Left forelimb (tissue), 1 donor: ENCODE measurements at regions not wholly inside any gene's neighbourhood (a gene's known extent, or its start where the extent isn't known, plus 50 kb on each side); places are given as distances from the start of the nearest gene placed in this dataset.
"Not testable (repeated sequence)": the region's sequence is repeated elsewhere in the genome, so short reads cannot be mapped to it uniquely, and the experiment has no call there.

Experiments
- DNase-seq: peaks from one replicate; pipeline ENCODE4 v3.0.0-alpha.2; 2018; ENCODE audit warnings: low spot score

DNA sequence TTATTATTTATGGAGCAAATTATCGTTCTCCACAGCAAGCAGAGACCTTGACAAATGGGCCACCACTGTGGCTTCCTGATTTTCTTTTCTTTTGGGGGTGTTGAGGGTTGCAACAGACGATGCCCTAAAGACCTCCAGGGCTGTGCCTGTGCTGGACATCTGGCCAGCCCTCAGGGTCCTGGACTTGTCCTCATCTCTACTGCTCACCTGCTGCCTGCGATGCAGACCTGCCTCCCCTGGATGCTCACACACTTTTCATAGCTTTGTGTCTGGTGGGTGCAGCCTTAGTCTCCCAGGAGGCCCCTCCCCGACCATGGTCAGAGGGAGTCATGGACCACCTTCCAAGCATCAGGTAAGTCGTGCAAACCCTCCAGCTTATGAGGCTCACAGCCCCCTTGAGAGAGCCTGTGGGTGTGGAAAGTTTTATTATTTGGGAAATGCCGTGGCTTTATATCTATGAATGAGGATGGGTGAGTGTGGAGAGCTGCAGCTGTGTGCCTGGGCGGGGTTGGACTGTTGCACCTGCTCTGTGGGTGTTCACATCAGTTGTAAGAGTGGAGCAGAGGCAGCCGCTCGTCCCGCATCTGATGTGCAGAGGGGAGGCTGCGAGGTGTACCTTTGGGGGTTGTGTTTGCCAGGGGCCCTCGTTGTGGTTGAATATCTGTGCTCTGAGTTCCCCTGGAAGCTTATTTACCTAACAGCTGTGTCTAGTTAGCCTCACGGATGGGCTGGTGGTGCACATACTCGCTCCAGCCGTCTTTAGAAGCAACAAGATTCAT, 126.3 kb upstream of the IRX4 start:
- DNase-seq, result no peak

DNA sequence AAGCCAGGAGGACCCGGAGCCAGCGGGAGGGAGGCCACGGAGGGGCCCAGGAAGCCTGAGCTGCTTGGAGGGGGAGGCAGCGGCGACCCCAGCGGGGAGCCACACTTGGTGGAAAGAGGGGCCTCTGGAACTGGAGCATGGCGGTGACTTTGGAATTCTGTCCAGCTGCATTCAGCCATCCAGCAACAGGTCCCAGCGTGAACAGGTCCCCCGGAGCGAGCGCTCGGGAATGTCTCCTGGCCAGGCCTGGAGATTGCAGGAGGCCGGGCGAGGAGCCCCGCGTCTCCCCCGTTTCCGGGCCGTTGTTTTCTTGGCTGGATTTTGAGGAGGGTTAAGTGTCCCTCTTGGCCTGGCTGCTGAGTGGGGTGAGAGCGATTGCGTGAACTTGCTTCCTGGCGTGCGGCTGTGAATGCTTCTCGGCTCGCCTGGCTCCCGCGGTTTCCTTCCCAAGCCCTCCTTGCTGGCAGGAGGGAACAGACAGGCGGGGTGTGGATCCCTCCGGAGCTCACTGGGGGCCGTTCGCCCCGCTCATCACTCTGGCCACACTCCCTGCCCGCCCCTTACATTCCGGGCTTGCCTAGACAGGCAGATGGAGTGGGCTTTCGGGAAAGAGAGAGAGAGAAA, 125.3 kb upstream of the IRX4 start:
- peak; percentile 74 for DNase-seq

DNA sequence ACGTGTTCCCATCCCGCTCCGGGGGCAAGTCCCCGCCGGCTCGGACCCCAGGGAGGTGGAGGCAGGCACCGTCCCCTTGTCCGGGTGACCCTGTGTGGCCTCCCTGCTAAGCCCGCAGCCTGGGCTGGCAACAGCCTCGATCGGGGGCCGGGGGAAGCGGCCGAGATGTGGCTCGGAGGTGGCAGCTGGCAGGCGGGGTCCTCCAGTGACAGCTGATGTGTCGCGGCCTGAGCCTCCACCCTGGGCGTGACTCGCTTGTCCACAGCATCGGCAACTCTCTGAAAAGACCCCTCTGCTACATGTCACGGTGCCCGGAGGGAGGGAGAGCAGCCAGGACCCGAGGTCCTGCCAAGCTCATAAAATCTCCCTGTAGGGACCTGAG, 124.8 kb upstream of the IRX4 start:
- DNase-seq, result no peak

DNA sequence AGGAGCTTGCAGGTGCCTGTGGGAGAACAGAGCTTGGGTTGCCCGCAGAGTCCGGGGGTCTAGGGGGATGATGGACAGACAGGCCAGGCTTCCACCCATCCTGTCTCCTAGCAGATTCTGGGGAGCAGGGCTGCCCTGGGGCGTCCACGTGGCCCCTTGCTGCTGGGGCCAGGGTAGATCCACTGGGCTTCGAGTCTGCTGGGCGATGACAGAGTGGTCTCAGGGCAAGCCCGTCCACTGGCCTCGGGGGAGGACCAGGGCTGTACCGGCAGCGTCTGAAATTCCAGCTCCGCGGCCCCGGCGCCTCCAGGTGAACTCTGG, 124.2 kb upstream of the IRX4 start:
- DNase-seq, result no peak

DNA sequence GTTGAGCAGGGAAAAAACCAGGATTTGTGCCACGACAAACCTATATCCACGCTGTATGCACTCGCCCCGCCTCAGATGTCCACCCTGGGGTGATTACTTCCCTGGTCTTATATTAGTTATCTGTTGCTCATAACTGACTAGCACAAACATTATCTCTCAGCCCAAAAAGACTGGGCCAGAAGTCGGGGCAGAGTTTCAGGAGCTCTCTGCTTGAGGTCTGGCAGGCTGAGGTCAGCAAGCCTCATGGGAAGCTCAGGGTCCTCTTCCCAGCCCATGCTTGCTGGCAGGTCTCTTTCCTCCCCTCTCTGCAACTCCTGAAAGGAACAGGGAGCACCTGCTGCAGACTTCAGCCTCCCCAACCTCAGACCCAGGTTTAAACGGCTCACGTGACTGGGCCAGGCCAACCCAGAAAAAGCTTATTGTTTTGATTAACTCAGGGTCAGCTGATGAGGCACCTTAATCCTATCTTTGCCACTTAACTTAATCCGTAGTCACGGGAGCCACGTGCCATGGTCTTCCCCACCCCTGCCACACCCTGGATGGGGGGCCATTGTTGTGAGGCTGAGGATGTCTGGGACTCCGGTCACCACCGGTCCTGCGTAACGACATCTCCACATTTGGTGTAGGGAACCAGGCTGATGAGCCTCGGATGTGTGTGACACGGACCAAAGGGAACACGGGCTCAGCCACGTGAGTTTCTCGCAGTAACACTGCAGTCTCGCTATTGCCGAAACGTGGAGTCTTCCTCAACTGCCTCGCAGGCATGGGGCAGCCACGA, 123.7 kb upstream of the IRX4 start:
- DNase-seq, result no peak

DNA sequence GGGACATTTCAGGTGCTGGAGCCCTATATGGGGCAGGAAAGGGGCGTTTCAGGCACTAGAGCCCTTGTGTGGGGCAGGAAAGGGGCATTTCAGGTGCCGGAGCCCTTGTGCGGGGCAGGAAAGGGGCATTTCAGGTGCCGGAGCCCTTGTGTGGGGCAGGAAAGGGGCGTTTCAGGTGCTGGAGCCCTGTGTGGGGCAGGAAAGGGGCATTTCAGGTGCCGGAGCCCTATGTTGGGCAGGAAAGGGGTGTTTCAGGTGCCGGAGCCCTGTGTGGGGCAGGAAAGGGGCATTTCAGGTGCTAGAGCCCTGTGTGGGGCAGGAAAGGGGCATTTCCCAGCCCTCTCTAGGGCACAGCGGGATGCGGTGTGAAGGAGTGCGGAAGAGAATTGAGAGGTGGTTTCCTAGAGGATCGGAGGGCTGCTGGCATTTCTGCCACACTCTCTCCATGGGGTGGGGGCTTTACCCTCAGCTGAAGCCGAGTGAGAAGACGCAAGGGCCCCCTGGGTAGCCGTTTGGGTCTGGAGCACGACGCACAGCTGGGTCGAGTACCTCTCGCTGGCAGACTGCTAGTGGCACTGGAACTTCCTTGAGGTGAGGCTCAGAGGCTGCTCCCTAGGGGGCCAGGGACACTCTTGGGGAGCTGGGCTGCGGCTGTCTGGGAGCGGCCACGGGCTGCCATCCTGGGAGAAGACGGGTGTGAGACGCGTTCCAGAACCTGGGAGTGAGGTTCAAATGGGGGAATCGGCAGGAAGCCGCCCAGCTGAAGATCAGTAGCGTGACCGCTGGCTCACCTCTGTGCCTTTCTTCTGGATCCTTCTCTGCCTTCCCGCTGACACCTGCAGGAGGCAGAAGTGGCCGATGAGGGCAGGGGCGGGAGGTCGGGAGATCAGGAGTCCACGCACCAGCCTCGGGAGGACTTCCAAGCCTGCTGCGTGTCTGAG, 122.6 kb upstream of the IRX4 start:
- DNase-seq, result no peak

DNA sequence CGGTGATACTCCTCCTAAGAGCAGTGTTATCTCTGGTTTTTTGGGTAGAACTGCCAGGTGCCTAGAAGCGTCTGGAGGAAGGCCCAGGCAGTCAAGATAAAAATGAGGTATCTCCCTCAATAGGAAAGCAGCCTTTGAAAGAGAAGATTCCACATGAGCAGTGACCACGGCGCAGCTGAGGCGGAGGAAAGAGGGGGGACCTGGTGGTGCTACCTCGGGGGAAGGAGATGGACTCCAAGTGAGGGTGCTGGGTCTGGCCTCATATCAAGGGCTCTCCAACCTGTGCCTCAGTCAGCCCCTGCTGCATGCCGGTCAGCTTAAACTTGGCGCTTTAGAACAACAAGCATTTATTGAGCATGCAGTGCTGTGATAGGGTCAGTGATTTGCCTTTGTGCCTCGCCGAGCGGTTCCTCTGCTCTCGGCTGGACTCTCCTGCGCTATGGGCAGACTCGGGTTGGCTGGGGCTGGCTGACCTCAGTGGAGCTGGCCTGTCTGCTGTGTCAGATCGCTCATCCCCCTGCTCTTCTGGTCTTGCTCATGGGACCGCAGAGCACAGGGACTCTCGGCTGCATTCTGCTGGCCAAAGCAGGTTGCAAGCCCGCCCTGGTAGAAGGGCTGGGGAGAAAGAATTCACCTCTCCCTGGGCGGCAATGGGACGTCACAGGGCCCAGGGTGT, 121.1 kb upstream of the IRX4 start:
- no peak for DNase-seq

DNA sequence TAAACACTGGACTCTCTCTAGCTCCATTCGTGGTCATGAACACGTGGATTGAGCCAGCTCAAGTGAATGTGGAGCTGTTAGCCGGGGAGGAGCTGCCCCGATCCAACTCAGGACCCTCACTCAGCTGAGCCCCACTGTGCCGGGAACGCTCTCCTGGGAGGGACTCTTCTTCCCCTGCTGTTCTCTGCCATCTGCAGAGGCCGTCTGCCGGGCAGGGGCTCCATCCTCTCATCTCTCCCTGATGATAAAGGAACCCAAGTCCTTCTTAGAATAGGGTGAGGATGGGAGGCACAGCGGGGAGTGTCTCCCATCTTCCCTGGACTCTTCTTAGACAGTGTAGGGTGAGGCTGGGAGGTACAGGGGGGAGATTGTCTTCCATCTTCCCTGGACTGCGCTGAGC, 120.5 kb upstream of the IRX4 start:
- no peak for DNase-seq

DNA sequence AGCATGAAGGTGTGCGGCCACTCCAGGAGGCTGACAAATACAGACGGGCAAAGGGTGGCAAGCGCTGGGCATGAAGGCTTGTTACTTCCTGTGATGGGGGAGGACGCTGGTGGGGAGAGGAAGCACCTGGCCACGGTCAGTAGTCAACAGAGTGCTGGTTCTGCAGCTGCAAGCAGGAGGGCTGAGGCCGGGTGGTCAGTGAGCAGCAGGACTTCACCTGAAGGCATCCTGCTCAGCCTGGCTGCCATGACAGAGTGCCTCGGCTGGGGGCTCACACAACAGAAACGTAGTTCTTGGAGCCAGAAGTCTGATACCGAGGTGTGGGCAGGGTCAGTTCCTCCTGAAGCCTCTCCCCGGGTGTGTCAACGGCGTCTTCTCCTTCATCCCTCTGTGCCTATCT, 118.6 kb upstream of the IRX4 start:
- DNase-seq, result no peak

DNA sequence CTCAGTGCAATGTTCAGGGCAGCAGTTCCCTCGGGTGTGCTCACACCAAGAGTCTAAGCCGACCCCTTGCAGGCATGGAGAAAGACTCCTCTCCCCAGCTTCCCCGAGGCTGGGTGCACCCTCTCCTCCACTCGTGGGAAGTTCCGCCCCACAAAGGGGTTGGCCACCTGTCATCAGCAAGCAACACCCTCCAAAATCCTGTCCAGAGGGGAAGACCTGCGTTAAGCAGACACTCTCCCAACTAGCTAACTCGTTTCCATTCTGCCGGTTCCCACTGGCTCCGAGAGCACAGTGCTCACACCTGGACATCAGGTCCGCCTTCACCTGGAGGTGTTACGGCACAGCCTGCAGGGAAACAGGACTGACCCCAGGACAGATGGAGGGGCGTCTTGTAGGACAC, 117.9 kb upstream of the IRX4 start:
- DNase-seq, result no peak

DNA sequence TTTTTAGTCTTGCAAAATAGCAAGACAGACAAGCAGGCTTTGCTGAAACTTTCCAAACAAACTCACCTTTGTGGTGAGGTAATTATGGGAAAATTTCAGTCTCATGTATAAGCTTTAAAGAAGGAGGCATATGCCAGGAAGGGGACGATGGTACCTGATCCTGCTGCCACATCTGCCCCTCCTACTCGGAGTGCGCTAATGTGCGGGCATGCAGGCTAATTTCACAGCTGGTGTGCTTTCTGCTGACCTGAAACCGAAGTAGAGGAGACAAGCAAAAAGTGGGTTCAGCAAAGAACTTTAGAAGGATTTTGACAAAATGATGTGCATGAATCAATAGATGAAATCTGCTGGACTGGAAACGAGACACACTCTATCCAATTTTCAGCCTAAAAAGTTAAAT, 117.1 kb upstream of the IRX4 start:
- DNase-seq, result no peak

DNA sequence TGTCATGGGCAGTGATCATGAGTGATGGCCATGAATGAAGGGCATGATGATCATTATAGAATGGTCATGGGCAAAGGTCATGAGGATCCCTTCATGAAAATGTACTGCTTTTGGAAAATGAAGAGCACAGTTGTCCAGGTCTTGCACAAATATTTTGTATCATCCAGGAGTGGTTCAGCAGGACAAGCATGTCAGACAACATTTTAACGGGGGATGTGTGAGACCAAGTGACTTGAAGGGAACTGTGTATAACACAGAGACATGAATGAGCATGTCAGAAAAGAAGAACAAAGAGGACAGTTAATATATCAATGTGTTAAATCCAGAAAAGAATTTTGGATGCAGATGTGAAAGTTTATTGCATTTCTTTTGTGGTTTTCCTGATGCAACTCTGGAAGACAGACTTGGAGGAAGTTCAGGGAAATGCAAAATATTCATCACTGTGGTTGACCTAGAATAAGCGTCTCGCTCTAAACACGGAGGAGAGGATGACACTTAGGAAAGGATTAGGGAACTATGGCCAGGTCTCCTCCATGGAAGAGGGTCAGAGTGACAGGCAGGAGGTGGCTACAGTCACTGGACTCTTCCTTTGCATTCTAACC, 116.1 kb upstream of the IRX4 start:
- DNase-seq, result no peak

DNA sequence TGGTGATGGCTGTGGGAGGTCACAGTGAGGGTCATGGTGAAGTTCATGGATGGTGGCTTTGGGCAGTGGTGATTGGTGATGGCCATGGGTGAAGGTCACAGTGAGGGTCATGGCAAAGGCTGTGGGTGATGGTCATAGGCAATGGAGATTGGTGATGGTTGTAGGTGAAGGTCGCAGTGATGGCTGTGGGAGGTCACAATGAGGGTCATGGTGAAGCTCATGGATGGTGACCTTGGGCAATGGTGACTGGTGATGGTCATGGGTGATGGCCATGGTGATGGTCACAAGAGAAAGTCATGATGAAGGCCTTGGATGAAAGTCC, 115.6 kb upstream of the IRX4 start:
- no peak for DNase-seq

DNA sequence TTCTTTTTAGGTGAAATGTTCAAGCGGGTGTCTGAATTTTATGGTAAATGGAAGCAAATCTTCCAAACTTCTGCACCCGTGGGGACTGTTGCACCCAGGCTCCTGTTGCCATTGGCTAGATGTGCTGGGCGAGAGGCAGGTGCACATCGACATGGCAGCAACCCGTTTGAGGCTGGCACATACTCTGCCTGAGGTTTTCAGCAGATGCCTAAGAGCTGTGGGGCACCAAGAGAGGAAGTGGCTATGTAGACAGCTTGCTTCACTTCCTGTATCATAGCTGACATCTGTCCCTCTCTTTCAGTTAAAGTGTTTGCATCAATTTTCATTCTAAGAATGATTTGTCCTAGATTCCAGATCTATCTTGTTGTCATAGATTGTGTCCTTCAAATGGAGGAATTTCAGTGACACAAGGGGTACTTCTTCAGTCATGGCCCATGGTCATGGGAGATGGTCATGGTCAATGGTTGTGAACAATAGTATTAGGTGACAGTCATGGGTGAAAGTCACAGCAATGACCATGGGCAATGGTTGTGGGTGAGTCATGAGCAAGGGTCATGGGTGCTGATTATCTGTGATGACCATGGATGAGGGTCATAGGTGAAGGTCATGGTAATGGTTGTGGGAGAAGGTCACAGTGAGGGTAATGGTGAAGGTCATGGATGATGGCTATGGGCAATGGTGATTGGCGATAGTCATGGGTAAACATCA, 115.1 kb upstream of the IRX4 start:
- DNase-seq, result no peak

DNA sequence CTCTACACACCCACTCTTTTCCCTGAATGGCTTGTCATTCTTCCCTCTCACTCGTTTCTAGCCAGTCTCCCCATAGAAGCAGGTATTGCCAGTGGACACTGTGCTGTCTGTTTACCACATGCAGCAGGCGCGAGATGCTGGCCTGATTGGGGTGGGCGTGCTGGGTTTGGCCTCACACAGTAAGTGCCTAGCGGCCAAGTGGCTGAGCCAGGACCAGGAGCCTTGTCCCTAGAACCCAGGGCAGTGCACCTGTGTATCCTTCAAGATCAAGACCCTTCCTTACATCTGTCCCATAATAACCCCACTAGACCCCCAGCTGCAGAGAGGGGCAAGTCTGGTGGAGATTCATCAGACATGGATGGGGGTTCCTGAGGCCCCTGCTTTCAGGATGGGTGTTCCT, 112.8 kb upstream of the IRX4 start:
- DNase-seq, result no peak

DNA sequence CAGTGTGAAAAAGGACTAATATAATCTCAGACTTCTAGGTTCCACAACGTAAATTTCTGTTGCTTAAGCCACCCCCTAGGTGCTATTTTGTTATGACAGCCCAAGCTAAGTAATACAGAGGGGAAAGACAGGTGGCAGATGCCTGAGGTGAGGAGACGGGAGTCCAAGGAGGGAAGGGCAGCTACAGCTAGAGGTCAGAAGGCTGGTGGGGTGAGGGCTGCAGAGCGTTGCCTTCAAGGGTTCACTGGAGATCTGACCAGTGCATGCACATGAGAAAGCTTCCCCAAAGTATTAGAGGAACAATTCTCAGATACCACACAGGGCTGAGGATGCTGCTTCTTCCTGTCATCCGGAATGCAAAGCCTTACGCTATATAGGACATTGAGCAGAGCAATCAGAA, 104.7 kb upstream of the IRX4 start:
- DNase-seq, result no peak

DNA sequence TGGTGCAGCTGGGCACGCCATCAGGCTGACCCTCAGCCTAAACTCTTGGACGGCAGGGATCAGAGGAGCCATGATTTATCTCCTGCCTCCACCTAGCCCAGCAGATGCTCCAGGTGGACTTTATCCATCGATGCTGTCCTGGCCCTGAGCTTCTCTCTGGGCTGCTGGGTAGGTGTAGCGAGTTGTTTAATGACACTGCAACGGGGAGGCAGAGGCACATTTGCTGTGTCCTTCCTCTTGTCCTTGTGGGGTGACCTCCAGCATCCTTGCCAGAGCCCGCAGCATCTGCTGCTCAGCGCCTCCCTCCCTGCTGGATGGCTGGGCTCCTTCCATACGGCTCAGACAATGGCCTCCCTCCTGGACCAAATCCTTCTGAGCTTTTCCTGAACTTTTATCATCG, 103.1 kb upstream of the IRX4 start:
- no peak for DNase-seq

DNA sequence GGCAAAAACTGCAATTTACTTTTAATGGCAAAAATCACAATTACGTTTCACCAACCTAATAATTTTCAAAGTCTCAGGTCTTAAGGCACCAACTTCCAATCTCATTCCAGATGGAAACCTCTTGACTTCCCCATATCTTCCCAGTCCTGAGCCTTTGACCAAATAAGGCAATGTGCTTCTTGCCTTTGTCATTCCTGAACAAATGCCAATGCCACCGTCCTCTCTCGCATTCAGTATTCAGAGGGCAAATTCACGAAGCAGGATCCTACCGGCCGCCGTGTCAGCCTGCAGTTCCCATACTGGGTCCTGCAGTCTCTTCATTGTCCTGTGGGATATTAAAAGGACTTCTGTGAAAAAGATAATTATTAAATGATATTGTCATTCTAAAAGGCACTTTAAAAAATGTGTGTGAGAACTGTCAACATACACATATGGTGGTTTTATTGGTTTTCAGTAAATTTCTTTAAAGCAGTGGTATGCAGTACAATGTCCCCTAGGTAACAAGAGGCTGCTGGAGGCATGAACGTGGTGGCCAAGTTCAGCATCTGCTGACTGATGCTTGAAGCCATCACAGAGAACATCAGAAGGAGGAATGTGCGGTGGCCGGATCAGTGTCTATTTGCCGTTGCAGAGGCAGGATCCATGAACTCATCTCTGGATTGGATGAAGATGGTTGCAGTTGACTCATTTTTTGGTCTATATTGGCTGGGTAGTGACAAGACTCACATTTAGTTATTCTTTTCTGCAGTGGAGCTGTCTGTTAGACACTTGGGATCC, 101.4 kb upstream of the IRX4 start:
- DNase-seq, result no peak

DNA sequence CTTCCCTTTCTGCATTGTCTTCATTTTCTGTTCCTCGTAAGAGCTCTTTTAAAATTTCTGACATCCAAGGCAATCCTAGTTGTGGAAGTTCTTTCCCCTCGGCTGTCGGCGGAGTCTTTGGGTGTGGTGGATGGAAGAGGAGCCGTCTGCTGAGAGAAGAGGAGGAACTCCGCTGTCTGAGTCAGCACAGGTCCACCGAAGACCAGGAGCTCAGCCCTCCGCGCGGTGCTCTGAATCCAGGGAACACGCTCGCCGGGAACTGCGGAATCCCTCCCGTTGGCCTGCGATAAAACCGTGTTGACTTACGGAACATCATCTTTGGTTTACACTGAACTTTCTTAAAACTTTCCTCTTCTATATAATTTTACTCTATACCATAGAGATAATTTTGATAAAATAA, 100.7 kb upstream of the IRX4 start:
- DNase-seq, result no peak

DNA sequence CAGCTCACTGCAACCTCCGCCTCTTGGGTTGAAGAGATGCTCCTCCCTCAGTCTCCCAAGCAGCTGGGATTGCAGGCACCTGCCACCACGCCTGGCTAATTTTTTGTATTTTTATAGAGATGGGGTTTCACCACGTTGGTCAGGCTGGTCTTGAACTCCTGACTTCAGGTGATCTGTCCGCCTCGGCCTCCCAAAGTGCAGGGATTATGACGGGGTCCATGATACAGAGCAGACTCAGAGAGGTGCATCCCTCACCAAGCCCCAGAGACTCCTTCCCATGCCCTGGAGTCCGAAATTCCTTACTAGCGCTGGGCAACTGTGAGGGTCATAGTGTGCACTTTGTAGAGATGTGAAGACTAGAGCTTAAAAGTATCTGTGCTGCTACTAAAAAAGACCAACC, 99.8 kb upstream of the IRX4 start:
- DNase-seq, result not testable (repeated sequence)
